Endothelial cell of umbilical vein (primary cell): ENCODE measurements at regions not wholly inside any gene's neighbourhood (a gene's known extent, or its start where the extent isn't known, plus 50 kb on each side); places are given as distances from the start of the nearest gene placed in this dataset.

Experiments
- BruUV-seq: library from RNA; stranded (reverse); fragments of 400-500 nt; replicated peaks from 2 replicates; lab custom pipeline; 2021; lab: Mats Ljungman, UMichigan
- CTCF ChIA-PET: fragments of 300-600, 350-600 bp; sonication (Branson Sonifier 250); formaldehyde crosslinking; loops from one replicate; lab custom pipeline; 2021; ENCODE audit warnings: antibody characterized with exemption, inconsistent platforms; lab: Charles Lee
- POLR2A ChIA-PET: fragments of 300-600, 350-600 bp; sonication (Branson Sonifier 250); formaldehyde crosslinking; loops from one replicate; lab custom pipeline; 2021; ENCODE audit warnings: antibody characterized with exemption, inconsistent platforms; lab: Charles Lee
- DNase-seq: peaks from one replicate; pipeline ENCODE4 v3.0.0-alpha.2; 2011; ENCODE audit warnings: low read depth, low spot score
- FAIRE-seq: peaks from 2 replicates; lab custom pipeline; 2011; peaks lifted over from hg19 to GRCh38; lab: Jason Lieb, UNC
- H2AFZ ChIP-seq: 2 replicates; pipeline ENCODE4 v1.6.0; 2012; ENCODE audit warnings: low read depth, low read length, control low read depth, inconsistent platforms
- H3K27ac ChIP-seq: 2 replicates; pipeline ENCODE4 v1.5.1; 2011; ENCODE audit warnings: low read depth, mild to moderate bottlenecking, control low read depth, low read length, moderate library complexity; ENCODE audit not compliant: insufficient read depth
- H3K27me3 ChIP-seq, 2 experiments: 2 replicates each; pipeline versions ENCODE4 v1.6.0 to v1.6.1; 2011; ENCODE audit warnings: low read length in 2 of 2, mixed read lengths in 1 of 2; ENCODE audit not compliant: control insufficient read depth in 2 of 2, insufficient read depth in 2 of 2
- H3K36me3 ChIP-seq, 2 experiments: 2 replicates in 1 of 2; 3 replicates in 1 of 2; pipeline ENCODE4 v1.5.1; 2011; ENCODE audit warnings: low read length in 2 of 2, mild to moderate bottlenecking in 1 of 2, moderate library complexity in 1 of 2; ENCODE audit not compliant: control insufficient read depth in 2 of 2, insufficient read depth in 2 of 2; ENCODE audit errors: extremely low read depth in 1 of 2
- H3K4me1 ChIP-seq: 3 replicates; pipeline ENCODE4 v1.5.1; 2011; ENCODE audit warnings: mild to moderate bottlenecking, low read length; ENCODE audit not compliant: control insufficient read depth, insufficient read depth; ENCODE audit errors: extremely low read depth
- H3K4me2 ChIP-seq: 2 replicates; pipeline ENCODE4 v1.6.1; 2011; ENCODE audit warnings: low read length, control low read depth, mixed read lengths; ENCODE audit not compliant: insufficient read depth
- H3K4me3 ChIP-seq, 3 experiments: fragments of 200-600 bp in 1 of 3; sonication (generic), shearing (Covaris generic) in 1 of 3; replicated peaks in 1 of 3; 2 replicates each; pipeline ENCODE4 v1.5.1; 2011 to 2016; ENCODE audit warnings: control low read depth in 3 of 3, low read length in 3 of 3, mild to moderate bottlenecking in 2 of 3, inconsistent platforms in 1 of 3, low read depth in 1 of 3, moderate library complexity in 1 of 3; ENCODE audit not compliant: insufficient read depth in 1 of 3
- H3K79me2 ChIP-seq: 2 replicates; pipeline ENCODE4 v1.6.0; 2012; ENCODE audit warnings: low read length, inconsistent platforms; ENCODE audit not compliant: control insufficient read depth, insufficient read depth
- H3K9ac ChIP-seq: replicated peaks from 2 replicates; pipeline ENCODE3; 2011; ENCODE audit warnings: low read length, control low read depth; ENCODE audit not compliant: insufficient read depth; ENCODE audit errors: extremely low read depth
- H3K9me1 ChIP-seq: replicated peaks from 3 replicates; pipeline ENCODE4 v1.6.0; 2011; ENCODE audit warnings: mild to moderate bottlenecking, low read length; ENCODE audit not compliant: control insufficient read depth, insufficient read depth; ENCODE audit errors: extremely low read depth
- H3K9me3 ChIP-seq: replicated peaks from 2 replicates; pipeline ENCODE4 v1.5.1; 2012; ENCODE audit warnings: low read length, inconsistent platforms; ENCODE audit not compliant: control insufficient read depth, insufficient read depth
- H4K20me1 ChIP-seq: replicated peaks from 2 replicates; pipeline ENCODE3; 2011; ENCODE audit warnings: mild to moderate bottlenecking, low read length; ENCODE audit not compliant: control insufficient read depth, insufficient read depth; ENCODE audit errors: extremely low read depth
- CTCF ChIP-seq, 2 donors: IDR thresholded peaks; 1 replicate in 1 of 2; 2 replicates in 1 of 2; pipeline ENCODE4 v1.5.1; 2011; ENCODE audit warnings: low read length in 2 of 2, mild to moderate bottlenecking in 2 of 2, moderate library complexity in 2 of 2, control low read depth in 1 of 2, inconsistent platforms in 1 of 2, low read depth in 1 of 2; ENCODE audit not compliant: insufficient read depth in 1 of 2; ENCODE audit errors: extremely low read depth in 1 of 2
- EZH2 ChIP-seq: IDR thresholded peaks from 2 replicates; pipeline ENCODE4 v1.6.1; 2012; ENCODE audit warnings: borderline replicate concordance, low read depth, mild to moderate bottlenecking, moderate library complexity, low read length, inconsistent platforms; ENCODE audit not compliant: severe bottlenecking
- FOS ChIP-seq: IDR thresholded peaks from 2 replicates; pipeline ENCODE4 v1.6.1; 2011; ENCODE audit warnings: mild to moderate bottlenecking, low read length, moderate library complexity, borderline replicate concordance; ENCODE audit not compliant: insufficient read depth
- GATA2 ChIP-seq: IDR thresholded peaks from 2 replicates; pipeline ENCODE4 v1.7.0; 2011; ENCODE audit warnings: low read depth, mild to moderate bottlenecking, moderate library complexity, mixed read lengths, low read length; ENCODE audit not compliant: insufficient read length, insufficient read depth
- JUN ChIP-seq: IDR thresholded peaks from 2 replicates; pipeline ENCODE4 v1.6.1; 2011; ENCODE audit warnings: borderline replicate concordance, low read depth; ENCODE audit not compliant: insufficient read length, insufficient read depth
- MYC ChIP-seq: IDR thresholded peaks from one replicate; pipeline ENCODE4 v1.6.1; 2011; ENCODE audit warnings: mild to moderate bottlenecking, low read depth, low read length
- POLR2A ChIP-seq: IDR thresholded peaks from 2 replicates; pipeline ENCODE4 v1.6.1; 2012; ENCODE audit warnings: low read depth, mild to moderate bottlenecking, control low read depth, low read length
- POLR2AphosphoS5 ChIP-seq: IDR thresholded peaks from 2 replicates; pipeline ENCODE4 v1.6.1; 2012; ENCODE audit warnings: low read depth, mild to moderate bottlenecking, control low read depth, low read length, moderate library complexity; ENCODE audit not compliant: insufficient read depth
- dilution Hi-C: fragments of 300-500 bp; cut with MboI; formaldehyde crosslinking; loops from one replicate; pipeline ENCODE4 v1.15.0; 2019; ENCODE audit warnings: low sequenced_read_pairs; ENCODE audit not compliant: extremely low pct_ligation_motif_present
- intact Hi-C: fragments of 100-400 bp; cut with micrococcal nuclease; formaldehyde crosslinking; loops from one replicate; pipeline ENCODE4 v1.10.0; 2022
- TF ChIP-seq, protein P1 (sequence below): IDR thresholded peaks from 2 replicates; pipeline ENCODE4 v1.6.1; 2011; ENCODE audit not compliant: insufficient read depth, insufficient read length

GRCh38 chr2:6254441-6254840, 562.3 kb downstream of the SOX11 start:
- H3K9me1 ChIP-seq, result no peaks in the 10 kb centered on the region
- no peaks in the 10 kb centered on the region for H3K79me2 ChIP-seq
- ChIA-PET CTCF (no interaction called here), POLR2A (no interaction called here)
- intact Hi-C loops, result no loop called here
- no TSS peak for BruUV-seq
- H3K4me2 ChIP-seq, result no peak overlapping the region
- no peaks in the 10 kb centered on the region for H3K4me1 ChIP-seq
- no peak overlapping the region for H3K4me3 ChIP-seq
- TF ChIP-seq JUN (no peak), GATA2 (no peak), FOS (no peak), POLR2AphosphoS5 (no peak), MYC (no peak)
- TF ChIP-seq, protein P1, sequence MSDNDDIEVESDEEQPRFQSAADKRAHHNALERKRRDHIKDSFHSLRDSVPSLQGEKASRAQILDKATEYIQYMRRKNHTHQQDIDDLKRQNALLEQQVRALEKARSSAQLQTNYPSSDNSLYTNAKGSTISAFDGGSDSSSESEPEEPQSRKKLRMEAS, result no peak
- no peak for DNase-seq
- H3K36me3 ChIP-seq, result no peaks in the 10 kb centered on the region
- dilution Hi-C loops, result no loop called here
- H4K20me1 ChIP-seq, result no peaks in the 10 kb centered on the region
- no peaks in the 10 kb centered on the region for H3K27me3 ChIP-seq
- H3K9me3 ChIP-seq, result peaks cover 2% of the 10 kb centered on the region
- H2AFZ ChIP-seq, result no peak overlapping the region
- no peak overlapping the region for H3K9ac ChIP-seq
- no peak for FAIRE-seq
- no peak overlapping the region for H3K27ac ChIP-seq

DNA sequence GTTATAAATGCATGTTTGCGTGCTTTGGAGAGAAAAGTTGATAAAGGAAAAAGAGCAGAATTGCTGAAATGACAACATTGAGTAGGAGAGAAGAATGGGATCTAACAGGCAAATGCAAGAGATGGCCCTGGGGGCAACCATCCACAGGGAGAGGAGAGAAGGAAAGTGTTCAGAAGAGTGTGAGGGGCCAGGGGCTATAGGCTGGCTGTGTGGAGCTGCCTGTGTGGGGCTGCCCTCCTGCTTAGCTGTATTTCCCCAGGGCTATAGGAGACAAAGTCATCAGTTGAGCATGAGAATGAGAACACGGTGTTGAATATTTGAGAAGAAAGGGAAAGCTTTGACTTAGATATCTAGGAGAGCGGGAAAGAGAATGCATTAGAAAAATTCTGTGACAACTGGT, 572.0 kb downstream of the SOX11 start:
- TF ChIP-seq CTCF (IDR thresholded peaks at IDR 0.05; ENCODE audit: extremely low read depth in 1 of 2, insufficient read depth in 1 of 2, low read depth in 1 of 2, low read length in 2 of 2) (no peak), FOS (no peak), MYC (no peak), GATA2 (no peak), JUN (no peak), EZH2 (no peak), POLR2A (no peak), POLR2AphosphoS5 (no peak)
- TF ChIP-seq, protein P1, result no peak
- Histone ChIP-seq H3K9ac (no peak overlapping the region), H3K36me3 (no peaks in the 10 kb centered on the region), H3K27ac (no peak overlapping the region), H4K20me1 (no peaks in the 10 kb centered on the region), H3K4me2 (no peak overlapping the region), H3K27me3 (no peaks in the 10 kb centered on the region), H3K4me1 (no peaks in the 10 kb centered on the region), H3K9me3 (peaks cover 3% of the 10 kb centered on the region), H3K4me3 (no peak overlapping the region), H2AFZ (no peak overlapping the region), H3K9me1 (no peaks in the 10 kb centered on the region), H3K79me2 (no peaks in the 10 kb centered on the region)
- POLR2A ChIA-PET, result no interaction called here
- CTCF ChIA-PET, result no interaction called here
- dilution Hi-C loops (no loop called here), intact Hi-C loops (no loop called here)
- no TSS peak for BruUV-seq
- FAIRE-seq, result no peak
- DNase-seq, result no peak
